Tibial nerve (tissue), 4 donors: ENCODE measurements at regions not wholly inside any gene's neighbourhood (a gene's known extent, or its start where the extent isn't known, plus 50 kb on each side); places are given as distances from the start of the nearest gene placed in this dataset.

Source experiments
- DNase-seq, 2 donors: peaks; one replicate each; pipeline ENCODE4 v3.0.0-alpha.2; 2019; ENCODE audit warnings: low spot score in 2 of 2
- H3K27ac ChIP-seq, 4 donors: fragments of 200-600 bp; sonication (generic) in 3 of 4; one replicate each; pipeline ENCODE4 v1.5.1; 2017 to 2019; ENCODE audit warnings: mild to moderate bottlenecking in 1 of 4
- H3K27me3 ChIP-seq, 2 donors: fragments of 200-600 bp; sonication (generic) in 1 of 2; one replicate each; pipeline versions ENCODE4 v1.5.1 to v1.6.0; 2017 to 2019
- H3K36me3 ChIP-seq, 3 donors: fragments of 200-600 bp; sonication (generic); one replicate each; pipeline ENCODE4 v1.5.1; 2018 to 2019
- H3K4me1 ChIP-seq, 4 donors: fragments of 200-600 bp; sonication (generic) in 3 of 4; one replicate each; pipeline ENCODE4 v1.5.1; 2017 to 2019
- H3K4me3 ChIP-seq, 4 donors: fragments of 200-600 bp; sonication (generic) in 3 of 4; one replicate each; pipeline ENCODE4 v1.5.1; 2017 to 2019; ENCODE audit warnings: mild to moderate bottlenecking in 1 of 4, moderate library complexity in 1 of 4
- H3K9me3 ChIP-seq, 4 donors: fragments of 200-600 bp; sonication (generic) in 3 of 4; one replicate each; pipeline ENCODE4 v1.5.1; 2017 to 2019
- EP300 ChIP-seq, 2 donors: sonication (generic); formaldehyde crosslinking; IDR thresholded peaks; one replicate each; pipeline ENCODE4 v1.6.1; 2017; ENCODE audit warnings: antibody characterized with exemption in 2 of 2, mild to moderate bottlenecking in 1 of 2
- POLR2A ChIP-seq, 2 donors: fragments of 450-650 bp; IDR thresholded peaks; one replicate each; pipeline ENCODE4 v1.6.1; 2017; ENCODE audit warnings: antibody characterized with exemption in 2 of 2, mild to moderate bottlenecking in 2 of 2, moderate library complexity in 2 of 2
- WGBS, 2 donors: methylation state at CpG; one replicate each; pipeline ENCODE4 v1.1.5; 2018; 5-methylcytosine and 5-hydroxymethylcytosine counted together
- TF ChIP-seq, protein P1 (sequence below), 5 experiments: fragments of 200-600 bp in 3 of 5; fragments of 450-650 bp in 2 of 5; sonication (generic) in 3 of 5; IDR thresholded peaks; one replicate each; pipeline ENCODE4 v1.5.1; 2016 to 2019; ENCODE audit warnings: antibody characterized with exemption in 5 of 5, mild to moderate bottlenecking in 3 of 5, moderate library complexity in 2 of 5

DNA sequence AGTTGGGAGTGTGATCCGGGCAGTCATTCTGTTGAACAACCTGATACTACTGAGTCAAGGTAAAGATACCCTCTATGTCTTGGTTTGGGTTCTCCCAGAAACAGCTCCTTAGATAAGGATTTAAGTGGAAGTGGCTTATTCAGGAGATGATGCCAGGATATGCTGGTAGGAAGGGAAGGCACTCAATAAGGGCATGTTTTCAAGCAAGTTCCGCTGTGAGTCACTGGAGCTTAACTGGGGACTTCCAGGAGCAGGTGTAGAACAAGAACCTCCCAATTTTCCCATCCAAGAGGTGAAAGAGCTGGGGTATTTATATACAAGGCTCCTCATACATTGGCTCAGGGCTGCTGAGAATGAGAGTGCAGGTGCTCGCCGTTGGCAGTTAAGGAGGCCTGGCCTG, 218.6 kb downstream of the AKAP7 start:
- no peaks in the 10 kb centered on the region for H3K9me3 ChIP-seq
- no peak overlapping the region for H3K27ac ChIP-seq
- TF ChIP-seq POLR2A (IDR thresholded peaks at IDR 0.05) (no peak), EP300 (IDR thresholded peaks at IDR 0.05) (no peak)
- TF ChIP-seq, protein P1, sequence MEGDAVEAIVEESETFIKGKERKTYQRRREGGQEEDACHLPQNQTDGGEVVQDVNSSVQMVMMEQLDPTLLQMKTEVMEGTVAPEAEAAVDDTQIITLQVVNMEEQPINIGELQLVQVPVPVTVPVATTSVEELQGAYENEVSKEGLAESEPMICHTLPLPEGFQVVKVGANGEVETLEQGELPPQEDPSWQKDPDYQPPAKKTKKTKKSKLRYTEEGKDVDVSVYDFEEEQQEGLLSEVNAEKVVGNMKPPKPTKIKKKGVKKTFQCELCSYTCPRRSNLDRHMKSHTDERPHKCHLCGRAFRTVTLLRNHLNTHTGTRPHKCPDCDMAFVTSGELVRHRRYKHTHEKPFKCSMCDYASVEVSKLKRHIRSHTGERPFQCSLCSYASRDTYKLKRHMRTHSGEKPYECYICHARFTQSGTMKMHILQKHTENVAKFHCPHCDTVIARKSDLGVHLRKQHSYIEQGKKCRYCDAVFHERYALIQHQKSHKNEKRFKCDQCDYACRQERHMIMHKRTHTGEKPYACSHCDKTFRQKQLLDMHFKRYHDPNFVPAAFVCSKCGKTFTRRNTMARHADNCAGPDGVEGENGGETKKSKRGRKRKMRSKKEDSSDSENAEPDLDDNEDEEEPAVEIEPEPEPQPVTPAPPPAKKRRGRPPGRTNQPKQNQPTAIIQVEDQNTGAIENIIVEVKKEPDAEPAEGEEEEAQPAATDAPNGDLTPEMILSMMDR (IDR thresholded peaks at IDR 0.05): no peak
- H3K4me1 ChIP-seq: no peaks in the 10 kb centered on the region
- WGBS, 2 donors: 91 to 97% methylated on average over 4 of the region's 4 CpGs
- no peak overlapping the region for H3K4me3 ChIP-seq
- H3K27me3 ChIP-seq: no peaks in the 10 kb centered on the region
- no peaks in the 10 kb centered on the region for H3K36me3 ChIP-seq
- no peak for DNase-seq

DNA sequence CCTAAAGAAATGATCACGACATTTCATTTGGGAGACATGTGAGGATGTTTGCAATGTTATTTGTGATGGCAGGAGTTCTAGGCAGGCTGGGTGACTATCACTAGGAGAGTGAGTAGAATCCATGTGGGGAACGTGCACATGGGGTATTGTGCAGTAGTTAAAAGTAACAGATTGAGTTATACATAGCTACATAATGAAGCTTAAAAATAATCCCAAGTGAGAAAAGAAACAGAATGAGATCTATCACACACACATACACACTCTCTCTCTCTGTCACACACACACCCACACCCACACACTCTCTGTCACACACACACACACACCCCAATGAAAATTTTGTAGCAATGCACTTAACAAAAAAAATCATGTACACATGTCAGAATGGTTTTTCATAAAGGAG, 218.7 kb upstream of the ARG1 start:
- Histone ChIP-seq H3K36me3 (no peaks in the 10 kb centered on the region), H3K27ac (no peak overlapping the region), H3K4me3 (no peak overlapping the region), H3K4me1 (no peaks in the 10 kb centered on the region), H3K9me3 (no peaks in the 10 kb centered on the region), H3K27me3 (no peaks in the 10 kb centered on the region)
- DNase-seq: no peak
- 86 to 90% methylated on average over 2 of the region's 2 CpGs for WGBS, 2 donors
- TF ChIP-seq EP300 (IDR thresholded peaks at IDR 0.05) (no peak), POLR2A (IDR thresholded peaks at IDR 0.05) (no peak)
- TF ChIP-seq, protein P1 (IDR thresholded peaks at IDR 0.05): no peak

DNA sequence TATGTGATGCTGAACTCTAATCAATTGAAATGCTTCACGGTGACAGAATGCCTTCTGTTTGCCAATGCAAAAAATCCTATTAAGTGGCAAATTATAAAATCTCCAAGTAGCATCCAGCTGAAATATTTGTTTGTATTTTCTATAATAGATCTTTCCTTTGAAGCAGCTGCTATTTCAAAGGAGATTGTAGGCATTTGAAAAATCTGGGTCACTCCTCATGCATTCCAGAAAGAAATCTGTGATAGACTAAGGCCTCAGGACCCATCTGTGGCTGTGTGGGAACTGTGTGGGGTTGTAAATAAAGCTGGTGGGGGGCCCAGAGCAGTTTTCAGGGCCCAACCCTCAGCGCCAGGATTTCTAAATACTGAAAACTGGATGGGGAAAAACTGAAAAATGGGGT, 216.9 kb upstream of the ARG1 start:
- Histone ChIP-seq H3K27ac (no peak overlapping the region), H3K27me3 (no peaks in the 10 kb centered on the region), H3K4me1 (no peaks in the 10 kb centered on the region), H3K36me3 (no peaks in the 10 kb centered on the region), H3K4me3 (no peak overlapping the region), H3K9me3 (no peaks in the 10 kb centered on the region)
- DNase-seq: no peak
- TF ChIP-seq EP300 (IDR thresholded peaks at IDR 0.05) (no peak), POLR2A (IDR thresholded peaks at IDR 0.05) (no peak)
- TF ChIP-seq, protein P1 (IDR thresholded peaks at IDR 0.05): no peak
- WGBS, 2 donors: 62 to 67% methylated on average over 2 of the region's 2 CpGs

DNA sequence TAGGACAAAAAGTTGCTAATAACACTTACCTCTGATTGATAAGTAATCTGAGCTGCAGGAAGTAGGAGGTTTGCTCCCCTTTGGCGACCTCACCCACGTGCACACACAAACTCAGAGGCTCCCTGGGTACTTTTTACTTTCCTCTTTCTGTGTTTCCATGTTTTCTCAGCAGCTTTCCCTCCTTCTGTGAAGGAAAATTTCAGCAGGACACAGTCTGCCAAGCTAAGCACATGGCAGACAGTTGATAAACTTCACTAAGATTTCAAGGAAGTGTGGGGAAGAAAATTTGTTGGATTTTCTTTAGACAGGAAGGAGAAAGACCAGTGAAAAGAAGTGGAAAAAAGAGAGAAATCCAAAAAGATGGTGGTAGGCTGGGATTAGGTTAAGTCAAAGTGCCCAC, 215.5 kb upstream of the ARG1 start:
- DNase-seq: no peak
- WGBS, 2 donors: 61 to 65% methylated on average over 2 of the region's 2 CpGs
- Histone ChIP-seq H3K4me1 (no peaks in the 10 kb centered on the region), H3K36me3 (no peaks in the 10 kb centered on the region), H3K4me3 (no peak overlapping the region), H3K27ac (no peak overlapping the region), H3K9me3 (no peaks in the 10 kb centered on the region), H3K27me3 (no peaks in the 10 kb centered on the region)
- TF ChIP-seq, protein P1 (IDR thresholded peaks at IDR 0.05): no peak
- no peak for TF ChIP-seq POLR2A (IDR thresholded peaks at IDR 0.05)
- TF ChIP-seq EP300 (IDR thresholded peaks at IDR 0.05): no peak

DNA sequence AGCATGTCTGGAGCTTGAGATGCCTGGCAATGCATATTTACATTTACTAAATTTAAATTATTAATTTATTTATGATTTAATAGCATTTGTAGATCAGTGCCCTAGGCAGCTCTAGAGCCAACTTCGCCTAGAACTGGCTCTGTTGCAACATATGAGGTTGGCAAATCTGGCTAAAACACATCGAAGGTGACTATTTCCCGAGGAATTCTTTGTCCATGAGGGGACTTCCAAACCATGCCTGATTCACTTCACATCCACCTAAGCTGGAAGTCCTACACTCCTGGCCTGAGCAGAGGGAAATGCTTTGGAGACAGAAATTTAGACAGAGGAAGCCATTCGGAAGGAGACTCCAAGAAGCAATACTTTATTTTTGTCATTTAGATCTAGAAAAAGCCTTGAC, 211.0 kb upstream of the ARG1 start:
- no peak overlapping the region for H3K4me3 ChIP-seq
- 94 to 98% methylated on average over 4 of the region's 4 CpGs for WGBS, 2 donors
- DNase-seq: no peak
- peaks cover 0 to 3% (median 0%) of the 10 kb centered on the region in 4 donors for H3K4me1 ChIP-seq
- H3K27me3 ChIP-seq: no peaks in the 10 kb centered on the region
- no peak overlapping the region for H3K27ac ChIP-seq
- TF ChIP-seq EP300 (IDR thresholded peaks at IDR 0.05) (no peak), POLR2A (IDR thresholded peaks at IDR 0.05) (no peak)
- TF ChIP-seq, protein P1 (IDR thresholded peaks at IDR 0.05): no peak
- no peaks in the 10 kb centered on the region for H3K9me3 ChIP-seq
- no peaks in the 10 kb centered on the region for H3K36me3 ChIP-seq
